Coronary artery (tissue), 2 donors: ENCODE measurements at regions not wholly inside any gene's neighbourhood (a gene's known extent, or its start where the extent isn't known, plus 50 kb on each side); places are given as distances from the start of the nearest gene placed in this dataset.

Source experiments
- DNase-seq: peaks from one replicate; pipeline ENCODE4 v3.0.0-alpha.2; 2017; ENCODE audit warnings: low spot score
- H3K27ac ChIP-seq, 2 donors: fragments of 200-600 bp; sonication (generic); one replicate each; pipeline ENCODE4 v1.5.1; 2016 to 2019
- H3K4me3 ChIP-seq: fragments of 200-600 bp; sonication (generic); 2 replicates; pipeline ENCODE4 v1.5.1; 2016; ENCODE audit warnings: mild to moderate bottlenecking, moderate library complexity
- CTCF ChIP-seq: fragments of 200-600 bp; sonication (generic); IDR thresholded peaks from one replicate; pipeline ENCODE4 v1.5.1; 2019; ENCODE audit warnings: antibody characterized with exemption

GRCh38 chr15:62566248-62566647 lies 401.2 kb upstream of the C2CD4B start:
- no peak for TF ChIP-seq CTCF
- no peak overlapping the region for H3K4me3 ChIP-seq
- H3K27ac ChIP-seq, result no peak overlapping the region
- DNase-seq, result no peak

- DNase-seq, result no peak
- no peak for TF ChIP-seq CTCF
- Histone ChIP-seq H3K4me3 (no peak overlapping the region), H3K27ac (no peak overlapping the region)
These were observed 402.4 kb upstream of the C2CD4B start for GRCh38 chr15:62567501-62567900.

GRCh38 chr15:62568004-62568403 lies 402.9 kb upstream of the C2CD4B start:
- TF ChIP-seq CTCF, result no peak
- DNase-seq, result no peak
- no peak overlapping the region for H3K27ac ChIP-seq
- no peak overlapping the region for H3K4me3 ChIP-seq

GRCh38 chr15:62568702-62569101 lies 403.6 kb upstream of the C2CD4B start:
- H3K4me3 ChIP-seq, result no peak overlapping the region
- no peak overlapping the region for H3K27ac ChIP-seq
- no peak for TF ChIP-seq CTCF
- DNase-seq, result no peak

- Histone ChIP-seq H3K4me3 (peak overlapping the region; percentile 39), H3K27ac (peak overlapping the region; percentile 34 to 58)
- peak; percentile 84 for DNase-seq
- no peak for TF ChIP-seq CTCF
These were observed 404.6 kb upstream of the C2CD4B start for GRCh38 chr15:62569460-62570404.

GRCh38 chr15:62570405-62570783 lies 405.3 kb upstream of the C2CD4B start:
- DNase-seq, result no peak
- TF ChIP-seq CTCF, result no peak
- Histone ChIP-seq H3K27ac (peak overlapping the region; percentile 34 to 58), H3K4me3 (peak overlapping the region; percentile 39)

- Histone ChIP-seq H3K4me3 (no peak overlapping the region), H3K27ac (peak overlapping the region in 1 of 2 donors; percentile 58)
- TF ChIP-seq CTCF, result no peak
- no peak for DNase-seq
These were observed 406.0 kb upstream of the C2CD4B start for GRCh38 chr15:62571072-62571471.
